ENCODE measurements at regions not wholly inside any gene's neighbourhood (a gene's known extent, or its start where the extent isn't known, plus 50 kb on each side); places are given as distances from the start of the nearest gene placed in this dataset.

DNA sequence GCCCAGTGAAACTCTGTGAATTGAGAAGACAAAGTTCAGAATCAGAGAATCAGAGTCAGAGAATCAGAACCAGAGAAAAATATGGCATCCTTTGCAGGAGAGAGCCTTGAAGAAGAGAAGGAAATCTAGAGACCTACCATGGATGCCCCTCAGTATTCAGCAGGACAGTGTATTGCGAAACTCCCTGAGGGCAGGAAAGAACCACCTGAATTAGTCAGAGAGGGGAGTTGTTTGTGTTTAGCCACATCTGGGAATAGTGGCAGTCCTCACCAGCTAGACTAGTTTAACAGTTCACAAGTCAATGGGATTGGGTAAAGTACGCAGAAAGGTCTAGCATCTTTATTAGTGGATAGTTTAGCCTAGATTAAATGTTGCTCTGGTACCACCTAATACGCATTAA is 1252.9 kb downstream of the CDY2B start:
- Histone ChIP-seq H3K23ac (ENCODE audit: insufficient read length) (no peak overlapping the region), H2AFZ (ENCODE audit: low read length) (no peak overlapping the region)
- CTCF ChIA-PET (ENCODE audit: partially characterized antibody): no interaction called here
- TF ChIP-seq, protein P1, sequence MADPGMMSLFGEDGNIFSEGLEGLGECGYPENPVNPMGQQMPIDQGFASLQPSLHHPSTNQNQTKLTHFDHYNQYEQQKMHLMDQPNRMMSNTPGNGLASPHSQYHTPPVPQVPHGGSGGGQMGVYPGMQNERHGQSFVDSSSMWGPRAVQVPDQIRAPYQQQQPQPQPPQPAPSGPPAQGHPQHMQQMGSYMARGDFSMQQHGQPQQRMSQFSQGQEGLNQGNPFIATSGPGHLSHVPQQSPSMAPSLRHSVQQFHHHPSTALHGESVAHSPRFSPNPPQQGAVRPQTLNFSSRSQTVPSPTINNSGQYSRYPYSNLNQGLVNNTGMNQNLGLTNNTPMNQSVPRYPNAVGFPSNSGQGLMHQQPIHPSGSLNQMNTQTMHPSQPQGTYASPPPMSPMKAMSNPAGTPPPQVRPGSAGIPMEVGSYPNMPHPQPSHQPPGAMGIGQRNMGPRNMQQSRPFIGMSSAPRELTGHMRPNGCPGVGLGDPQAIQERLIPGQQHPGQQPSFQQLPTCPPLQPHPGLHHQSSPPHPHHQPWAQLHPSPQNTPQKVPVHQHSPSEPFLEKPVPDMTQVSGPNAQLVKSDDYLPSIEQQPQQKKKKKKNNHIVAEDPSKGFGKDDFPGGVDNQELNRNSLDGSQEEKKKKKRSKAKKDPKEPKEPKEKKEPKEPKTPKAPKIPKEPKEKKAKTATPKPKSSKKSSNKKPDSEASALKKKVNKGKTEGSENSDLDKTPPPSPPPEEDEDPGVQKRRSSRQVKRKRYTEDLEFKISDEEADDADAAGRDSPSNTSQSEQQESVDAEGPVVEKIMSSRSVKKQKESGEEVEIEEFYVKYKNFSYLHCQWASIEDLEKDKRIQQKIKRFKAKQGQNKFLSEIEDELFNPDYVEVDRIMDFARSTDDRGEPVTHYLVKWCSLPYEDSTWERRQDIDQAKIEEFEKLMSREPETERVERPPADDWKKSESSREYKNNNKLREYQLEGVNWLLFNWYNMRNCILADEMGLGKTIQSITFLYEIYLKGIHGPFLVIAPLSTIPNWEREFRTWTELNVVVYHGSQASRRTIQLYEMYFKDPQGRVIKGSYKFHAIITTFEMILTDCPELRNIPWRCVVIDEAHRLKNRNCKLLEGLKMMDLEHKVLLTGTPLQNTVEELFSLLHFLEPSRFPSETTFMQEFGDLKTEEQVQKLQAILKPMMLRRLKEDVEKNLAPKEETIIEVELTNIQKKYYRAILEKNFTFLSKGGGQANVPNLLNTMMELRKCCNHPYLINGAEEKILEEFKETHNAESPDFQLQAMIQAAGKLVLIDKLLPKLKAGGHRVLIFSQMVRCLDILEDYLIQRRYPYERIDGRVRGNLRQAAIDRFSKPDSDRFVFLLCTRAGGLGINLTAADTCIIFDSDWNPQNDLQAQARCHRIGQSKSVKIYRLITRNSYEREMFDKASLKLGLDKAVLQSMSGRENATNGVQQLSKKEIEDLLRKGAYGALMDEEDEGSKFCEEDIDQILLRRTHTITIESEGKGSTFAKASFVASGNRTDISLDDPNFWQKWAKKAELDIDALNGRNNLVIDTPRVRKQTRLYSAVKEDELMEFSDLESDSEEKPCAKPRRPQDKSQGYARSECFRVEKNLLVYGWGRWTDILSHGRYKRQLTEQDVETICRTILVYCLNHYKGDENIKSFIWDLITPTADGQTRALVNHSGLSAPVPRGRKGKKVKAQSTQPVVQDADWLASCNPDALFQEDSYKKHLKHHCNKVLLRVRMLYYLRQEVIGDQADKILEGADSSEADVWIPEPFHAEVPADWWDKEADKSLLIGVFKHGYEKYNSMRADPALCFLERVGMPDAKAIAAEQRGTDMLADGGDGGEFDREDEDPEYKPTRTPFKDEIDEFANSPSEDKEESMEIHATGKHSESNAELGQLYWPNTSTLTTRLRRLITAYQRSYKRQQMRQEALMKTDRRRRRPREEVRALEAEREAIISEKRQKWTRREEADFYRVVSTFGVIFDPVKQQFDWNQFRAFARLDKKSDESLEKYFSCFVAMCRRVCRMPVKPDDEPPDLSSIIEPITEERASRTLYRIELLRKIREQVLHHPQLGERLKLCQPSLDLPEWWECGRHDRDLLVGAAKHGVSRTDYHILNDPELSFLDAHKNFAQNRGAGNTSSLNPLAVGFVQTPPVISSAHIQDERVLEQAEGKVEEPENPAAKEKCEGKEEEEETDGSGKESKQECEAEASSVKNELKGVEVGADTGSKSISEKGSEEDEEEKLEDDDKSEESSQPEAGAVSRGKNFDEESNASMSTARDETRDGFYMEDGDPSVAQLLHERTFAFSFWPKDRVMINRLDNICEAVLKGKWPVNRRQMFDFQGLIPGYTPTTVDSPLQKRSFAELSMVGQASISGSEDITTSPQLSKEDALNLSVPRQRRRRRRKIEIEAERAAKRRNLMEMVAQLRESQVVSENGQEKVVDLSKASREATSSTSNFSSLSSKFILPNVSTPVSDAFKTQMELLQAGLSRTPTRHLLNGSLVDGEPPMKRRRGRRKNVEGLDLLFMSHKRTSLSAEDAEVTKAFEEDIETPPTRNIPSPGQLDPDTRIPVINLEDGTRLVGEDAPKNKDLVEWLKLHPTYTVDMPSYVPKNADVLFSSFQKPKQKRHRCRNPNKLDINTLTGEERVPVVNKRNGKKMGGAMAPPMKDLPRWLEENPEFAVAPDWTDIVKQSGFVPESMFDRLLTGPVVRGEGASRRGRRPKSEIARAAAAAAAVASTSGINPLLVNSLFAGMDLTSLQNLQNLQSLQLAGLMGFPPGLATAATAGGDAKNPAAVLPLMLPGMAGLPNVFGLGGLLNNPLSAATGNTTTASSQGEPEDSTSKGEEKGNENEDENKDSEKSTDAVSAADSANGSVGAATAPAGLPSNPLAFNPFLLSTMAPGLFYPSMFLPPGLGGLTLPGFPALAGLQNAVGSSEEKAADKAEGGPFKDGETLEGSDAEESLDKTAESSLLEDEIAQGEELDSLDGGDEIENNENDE (IDR thresholded peaks at IDR 0.05; ENCODE audit: insufficient replicate concordance, low read length): no peak
- TF ChIP-seq CREB1 (IDR thresholded peaks at IDR 0.05): no peak

More for the DNA sequence above, 1252.9 kb downstream of the CDY2B start:
- Histone ChIP-seq H3K27ac (ENCODE audit: low read depth, low read length) (no peak overlapping the region), H3K9ac (replicated peaks in 1 of 4; ENCODE audit: extremely low read depth in 1 of 4, low read depth in 3 of 4, low read length in 3 of 4) (no peak overlapping the region), H4K91ac (replicated peaks; ENCODE audit: insufficient read length, low read length) (no peak overlapping the region), H3K23me2 (ENCODE audit: low read depth, low read length) (no peaks in the 10 kb centered on the region), H3K56ac (replicated peaks; ENCODE audit: insufficient read length, low read depth, low read length) (no peak overlapping the region), H2BK12ac (ENCODE audit: low read depth, low read length) (no peak overlapping the region), H4K20me1 (replicated peaks in 1 of 2; ENCODE audit: control insufficient read depth in 1 of 2, insufficient read depth in 2 of 2, low read length in 2 of 2) (no peaks in the 10 kb centered on the region), H3K4me2 (ENCODE audit: insufficient read depth in 1 of 2, low read depth in 2 of 2, low read length in 2 of 2) (no peak overlapping the region), H2BK120ac (replicated peaks; ENCODE audit: low read depth, low read length) (no peak overlapping the region), H3K14ac (ENCODE audit: insufficient read length) (no peak overlapping the region), H2BK15ac (ENCODE audit: low read length) (no peak overlapping the region), H3K9me3 (ENCODE audit: insufficient read depth in 2 of 2, low read depth in 1 of 2, low read length in 1 of 2) (no peaks in the 10 kb centered on the region), H3K79me2 (ENCODE audit: control insufficient read depth in 1 of 2, insufficient read depth in 2 of 2, low read length in 2 of 2) (no peaks in the 10 kb centered on the region), H3K36me3 (ENCODE audit: control insufficient read depth in 2 of 4, insufficient read depth in 4 of 4, low read length in 3 of 4) (no peaks in the 10 kb centered on the region), H3K4ac (replicated peaks; ENCODE audit: insufficient read length, low read depth, low read length) (no peak overlapping the region), H3K4me3 (ENCODE audit: extremely low read depth in 1 of 4, insufficient read depth in 2 of 4, low read depth in 3 of 4, low read length in 4 of 4) (no peak overlapping the region), H2BK5ac (ENCODE audit: low read depth, low read length) (no peak overlapping the region), H4K8ac (ENCODE audit: extremely low read depth, insufficient read depth, low read length) (no peak overlapping the region), H2BK20ac (ENCODE audit: low read length) (no peak overlapping the region), H4K5ac (ENCODE audit: insufficient read length, low read depth, low read length) (no peak overlapping the region), H3K4me1 (replicated peaks in 1 of 4; ENCODE audit: control insufficient read depth in 3 of 4, insufficient read depth in 4 of 4, low read length in 3 of 4) (no peaks in the 10 kb centered on the region), H3K27me3 (replicated peaks in 1 of 4; ENCODE audit: control insufficient read depth in 3 of 4, extremely low read depth in 1 of 4, insufficient read depth in 3 of 4, low read length in 3 of 4) (no peaks in the 10 kb centered on the region), H2AK5ac (ENCODE audit: low read depth, low read length) (no peak overlapping the region), H3K79me1 (ENCODE audit: low read depth, low read length) (no peaks in the 10 kb centered on the region), H3K18ac (ENCODE audit: extremely low read depth, low read length) (no peak overlapping the region)
- 96% methylated on average over 2 of the region's 3 CpGs; no CpG with 5 or more reads in 1 of the 2 experiments for WGBS, 2 experiments (ENCODE audit: extremely low coverage in 1 of 2, insufficient coverage in 1 of 2, insufficient read length in 1 of 2, insufficient replicate concordance in 2 of 2, low coverage in 1 of 2, low lambda C conversion rate in 2 of 2, missing lambda C conversion rate in 1 of 2)
- DNase-seq (ENCODE audit: low read depth in 1 of 2, low spot score in 2 of 2): no peak
- no peak for FAIRE-seq
- POLR2A ChIA-PET (ENCODE audit: partially characterized antibody): no interaction called here
